Heart left ventricle (tissue), 13 donors: ENCODE measurements at regions not wholly inside any gene's neighbourhood (a gene's known extent, or its start where the extent isn't known, plus 50 kb on each side); places are given as distances from the start of the nearest gene placed in this dataset.

Experiments used
- CTCF ChIP-seq, 12 donors: fragments of 200-600 bp; sonication (generic) in 4 of 12; IDR thresholded peaks; one replicate each; pipeline versions ENCODE4 v1.5.0 to v1.8.0; 2018 to 2022; ENCODE audit warnings: antibody characterized with exemption in 12 of 12, mild to moderate bottlenecking in 5 of 12
- POLR2A ChIP-seq, 2 donors: fragments of 450-650 bp; IDR thresholded peaks; one replicate each; pipeline ENCODE4 v1.6.1; 2017; ENCODE audit warnings: antibody characterized with exemption in 2 of 2, mild to moderate bottlenecking in 2 of 2, moderate library complexity in 2 of 2
- donor health status: ischemic (EF 13 %, LVEDD 7.1; RV severe dilation, severe dysfunction).
- donor health status: DM: no; HTN: yes; CAD: no.
- donor health status: DM: no; HTN: no; CAD: no.
- donor health status: ischemic (EF 25% LVEDD 6.9; RV normal size, moderate dysfunction).
- donor health status: ischemic (EF 25% LVEDD 5.7; RV mildly dilated, moderate dysfunction).
- donor health status: ischemic (EF 35%, LVEDD 5.7; RV mildly dilated, moderate dysfunction).
- donor health status: nonischemic (EF 11% LVEDD 7.7; RV severe dilation, severe dysfunction).
- donor health status: DM: yes; HTN: yes; CAD: no.
- donor health status: PGD.
- donor health status: ischemic (EF 29% LVEDD 5.4; RV normal size, mild dysfunction).
- donor health status: nonischemic (EF 23%, LVEDD 6.1; RV moderate dilation, normal function).

- no peak for TF ChIP-seq POLR2A (IDR thresholded peaks at IDR 0.05)
- no peak for TF ChIP-seq CTCF (IDR thresholded peaks at IDR 0.05)
Observed at GRCh38 chr7:116113310-116113709, 82.7 kb upstream of the TFEC start.
